ENCODE measurements at regions not wholly inside any gene's neighbourhood (a gene's known extent, or its start where the extent isn't known, plus 50 kb on each side); places are given as distances from the start of the nearest gene placed in this dataset.

DNA sequence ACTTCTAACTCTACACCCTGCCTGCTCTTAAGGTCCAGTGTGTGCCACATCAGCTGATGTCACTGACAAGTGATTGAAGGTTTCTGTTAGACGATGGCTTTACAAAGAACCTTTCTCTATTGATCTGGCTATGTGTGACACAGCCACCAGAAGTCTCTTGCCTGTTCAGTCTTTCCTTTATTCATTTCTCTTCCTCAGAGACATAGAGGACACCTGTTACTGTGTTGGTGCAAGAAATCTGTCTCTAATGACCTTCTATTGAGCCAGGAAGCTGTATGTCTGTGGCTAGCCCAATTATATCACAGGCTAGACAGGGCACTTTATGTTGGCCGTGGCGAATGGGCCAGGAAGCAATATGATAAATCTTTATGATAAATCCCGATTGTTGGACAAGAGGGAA lies 173.3 kb upstream of the GAP43 start:
- no peak for DNase-seq (ENCODE audit: low read depth, low spot score)

DNA sequence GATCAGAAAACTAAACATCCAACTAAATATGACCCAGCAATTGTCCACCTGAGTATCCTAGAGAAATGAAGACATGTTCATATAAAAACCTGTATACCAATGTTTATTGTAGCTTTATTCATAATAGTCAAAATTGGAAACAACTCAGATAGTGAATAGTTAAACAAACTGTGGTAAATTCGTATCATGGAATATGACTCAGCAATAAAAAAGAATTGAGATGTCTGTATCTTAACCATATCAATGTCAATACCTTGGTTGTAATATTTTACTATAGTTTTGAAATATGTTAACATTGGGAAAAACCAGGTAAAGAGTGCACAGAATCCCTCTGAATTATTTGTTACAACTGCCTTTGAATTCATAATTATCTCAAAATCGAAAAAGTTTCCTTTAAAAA lies 159.3 kb upstream of the GAP43 start:
- DNase-seq (ENCODE audit: low read depth, low spot score) = no peak

DNA sequence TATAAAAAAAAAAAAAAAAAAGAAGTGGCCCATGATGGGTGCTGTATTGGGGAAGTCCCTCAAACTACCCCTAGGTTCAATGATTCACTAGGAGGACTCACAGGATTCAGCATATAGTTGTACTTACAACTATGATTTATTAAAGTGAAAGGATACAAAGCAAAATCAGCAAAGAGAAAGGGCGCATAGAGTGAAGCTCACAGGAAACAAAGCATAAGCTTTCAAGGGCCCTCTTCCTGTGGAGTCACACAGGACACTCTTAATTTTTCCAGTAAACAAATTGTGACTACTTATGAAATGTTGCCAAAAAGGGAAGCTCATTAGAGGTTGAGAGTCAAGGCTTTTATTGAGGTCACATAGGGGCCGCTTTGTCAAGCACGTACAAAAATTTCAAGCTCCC lies 153.7 kb upstream of the GAP43 start:
- no peak for DNase-seq (ENCODE audit: low read depth, low spot score)

DNA sequence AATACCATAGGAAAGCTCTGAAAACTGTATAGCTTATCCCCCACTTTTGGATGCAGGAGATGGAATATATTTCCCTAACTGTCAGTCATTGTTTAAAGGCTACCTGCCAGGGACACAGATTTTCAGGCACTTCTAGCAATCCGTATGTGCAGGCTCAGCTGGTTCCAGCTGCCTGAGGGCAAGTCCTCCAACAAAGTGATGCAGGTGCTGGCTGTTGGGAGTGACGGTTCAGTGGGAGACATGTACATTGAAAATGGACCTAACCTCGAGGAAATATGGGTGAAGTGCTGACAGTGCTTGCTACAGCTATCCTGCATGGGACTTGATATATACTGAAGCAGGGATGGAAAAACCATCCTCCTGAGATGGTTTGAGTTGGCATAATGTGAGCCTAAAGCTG lies 153.1 kb upstream of the GAP43 start:
- DNase-seq (ENCODE audit: low read depth, low spot score) = no peak

DNA sequence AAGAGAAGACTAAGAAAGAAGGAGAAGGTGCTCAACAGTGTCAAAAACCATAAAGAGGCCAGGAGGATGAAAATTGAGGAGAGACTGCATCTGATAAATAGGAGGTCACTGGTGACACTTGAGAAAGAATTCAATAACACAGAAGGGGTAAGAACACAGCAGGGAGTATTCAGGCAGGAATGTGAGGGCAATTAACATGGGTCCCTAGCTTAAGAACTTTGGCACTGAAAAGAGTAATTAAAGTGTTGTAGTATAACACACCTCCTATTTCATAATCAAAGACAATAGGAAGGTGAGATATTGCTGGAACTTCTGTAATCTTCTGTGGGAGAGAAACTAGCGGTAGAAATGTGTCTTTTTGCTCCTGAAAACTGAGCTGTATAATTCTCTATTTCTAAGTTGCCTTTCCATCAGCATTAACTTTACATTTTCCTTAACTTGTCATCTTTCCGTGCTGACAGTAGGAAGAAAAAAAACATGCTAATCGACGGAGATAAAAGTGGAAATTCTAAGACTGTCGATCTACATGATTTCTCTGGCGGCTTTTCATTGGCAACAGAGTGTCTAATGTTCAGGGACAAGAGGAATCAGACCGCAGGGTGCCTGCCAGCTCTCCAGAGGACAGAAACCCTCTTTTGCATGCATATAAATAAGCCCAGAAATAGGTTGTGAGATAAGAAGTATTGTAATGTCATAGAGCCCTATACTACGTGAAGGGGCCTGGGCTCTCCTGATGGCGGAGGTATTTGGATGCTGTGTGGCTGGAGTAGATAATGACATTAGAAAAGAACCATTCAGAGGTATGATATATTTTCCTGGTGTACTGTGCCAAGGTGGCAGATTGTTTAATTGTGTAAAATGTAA lies 147.9 kb upstream of the GAP43 start:
- peak; percentile 7 for DNase-seq (ENCODE audit: low read depth, low spot score)

DNA sequence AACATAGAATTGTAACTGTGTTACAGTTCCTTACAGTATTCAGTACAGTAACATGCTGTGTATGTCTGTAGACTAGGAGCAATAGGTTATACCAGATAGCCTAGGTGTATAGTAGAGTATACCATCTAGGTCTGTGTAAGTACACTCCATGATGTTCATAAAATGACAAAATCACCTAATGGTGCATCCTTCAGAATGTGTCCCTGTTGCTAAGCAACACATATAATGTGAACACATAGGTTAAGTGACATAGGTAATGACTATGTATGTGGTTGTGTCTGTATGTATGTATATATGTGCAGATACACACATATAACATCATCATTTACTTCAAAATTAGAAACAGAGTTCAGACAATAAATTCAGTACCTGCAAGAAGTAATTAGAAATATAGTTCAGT lies 146.8 kb upstream of the GAP43 start:
- DNase-seq (ENCODE audit: low read depth, low spot score) = no peak

DNA sequence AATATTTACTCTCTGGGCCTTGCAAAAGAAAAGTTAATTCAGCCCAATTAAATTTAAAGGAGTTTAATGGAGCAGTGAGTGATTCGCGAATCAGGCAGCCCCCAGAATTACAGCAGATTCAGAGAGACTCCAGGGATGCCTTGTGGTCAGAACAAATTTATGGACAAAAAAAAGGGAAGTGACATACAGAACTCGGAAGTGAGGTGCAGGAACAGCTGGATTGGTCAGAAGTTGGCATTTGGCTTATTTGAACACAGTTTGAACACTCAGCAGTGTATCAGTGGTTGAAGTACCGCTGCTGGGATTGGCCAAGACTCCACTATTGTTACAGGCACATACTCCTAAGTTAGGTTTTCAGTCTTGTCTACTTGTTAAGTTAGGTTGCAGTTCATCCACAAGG lies 145.0 kb upstream of the GAP43 start:
- no peak for DNase-seq (ENCODE audit: low read depth, low spot score)

DNA sequence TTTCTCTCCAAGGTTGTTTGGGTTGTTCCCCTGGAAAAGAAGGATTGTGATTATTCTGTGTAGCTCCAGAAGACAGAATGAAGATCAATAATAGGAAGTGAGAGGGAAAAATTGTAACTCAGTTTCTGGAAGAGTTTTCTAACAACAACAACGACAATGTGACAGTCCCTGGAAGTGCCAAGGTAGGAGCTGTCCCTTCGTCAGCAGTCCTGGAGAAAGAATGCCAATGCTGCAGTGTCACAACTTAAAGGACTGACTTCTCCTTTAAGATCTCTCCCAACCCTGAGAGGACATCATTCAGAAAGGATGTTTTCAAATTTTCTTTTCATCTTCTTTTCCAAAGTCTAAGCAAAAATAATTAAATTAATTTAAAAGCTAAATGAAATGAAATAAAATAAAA lies 136.4 kb upstream of the GAP43 start:
- no peak for DNase-seq (ENCODE audit: low read depth, low spot score)

DNA sequence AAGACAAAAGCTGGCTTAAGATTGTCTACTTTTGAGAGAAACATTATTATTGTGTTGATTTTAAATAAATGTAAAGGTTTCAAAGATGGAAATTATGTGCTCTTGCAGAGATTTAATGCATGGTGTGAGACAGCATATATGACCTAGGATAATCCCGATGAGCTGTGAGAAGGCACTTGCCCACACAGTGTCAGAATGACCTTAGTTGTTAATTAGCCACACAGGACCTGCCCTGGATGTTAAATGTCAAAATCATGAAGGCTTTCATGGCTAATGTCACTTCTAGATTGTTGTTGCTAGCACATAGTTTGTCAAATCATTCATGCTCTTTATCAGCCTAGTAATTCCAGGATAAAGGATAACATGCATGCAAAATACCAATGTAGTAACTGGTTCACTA lies 135.3 kb upstream of the GAP43 start:
- DNase-seq (ENCODE audit: low read depth, low spot score) = no peak

DNA sequence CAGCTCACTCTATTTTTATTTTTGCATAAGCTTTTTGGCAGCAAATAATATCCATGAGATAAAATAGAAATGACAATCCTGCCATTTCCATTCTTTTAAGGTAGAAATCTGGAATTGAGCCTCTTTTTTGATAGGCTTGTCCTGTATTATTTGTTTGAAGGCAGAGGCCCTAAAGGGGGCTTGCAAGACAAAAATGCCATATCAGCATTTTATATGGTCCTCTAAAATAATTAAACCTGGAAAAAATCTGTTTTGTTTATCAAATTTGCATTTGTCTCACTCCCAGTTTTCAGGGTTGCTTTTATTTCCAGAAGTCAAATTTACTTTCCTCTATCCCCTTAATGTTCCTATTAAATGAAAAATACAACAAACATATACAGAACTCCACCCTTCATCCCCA lies 134.9 kb upstream of the GAP43 start:
- no peak for DNase-seq (ENCODE audit: low read depth, low spot score)

DNA sequence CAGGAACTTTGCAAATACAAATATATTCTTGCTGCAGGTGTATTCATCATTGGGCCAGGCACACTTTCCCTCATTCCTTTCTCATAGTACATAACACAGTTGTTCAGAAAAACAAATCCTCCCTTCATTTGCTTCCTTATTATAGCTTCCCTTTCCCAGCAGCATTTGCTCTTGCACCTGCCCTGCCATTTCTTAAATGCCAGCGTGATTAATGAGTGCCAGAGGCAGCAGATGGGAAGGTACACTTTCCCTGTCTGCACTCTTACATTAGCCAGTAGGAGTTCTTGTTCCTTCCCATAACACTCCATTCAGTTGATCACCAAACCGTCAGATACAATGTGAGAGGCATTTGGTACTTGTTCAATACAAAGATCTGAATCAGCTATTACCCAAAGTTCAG lies 128.5 kb upstream of the GAP43 start:
- DNase-seq (ENCODE audit: low read depth, low spot score) = no peak

DNA sequence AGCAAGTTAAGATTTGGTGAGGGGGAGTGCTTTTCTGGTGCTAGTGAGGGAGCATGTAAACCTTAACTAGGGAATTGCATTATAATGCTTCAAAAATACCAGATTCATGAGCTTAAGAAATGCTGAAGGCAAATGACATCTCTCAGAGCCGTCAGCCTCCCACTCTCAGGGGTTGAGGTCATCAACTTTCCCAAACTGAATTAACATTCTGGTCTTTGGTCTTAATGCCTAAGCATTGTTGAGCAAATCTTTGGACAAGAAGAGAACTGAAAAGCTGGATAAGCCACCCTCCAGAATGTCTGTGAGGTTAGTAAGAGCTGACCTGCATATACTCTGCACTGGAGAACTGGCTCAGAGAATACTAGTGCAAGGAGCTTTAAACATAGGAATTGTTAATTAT lies 124.9 kb upstream of the GAP43 start:
- no peak for DNase-seq (ENCODE audit: low read depth, low spot score)

DNA sequence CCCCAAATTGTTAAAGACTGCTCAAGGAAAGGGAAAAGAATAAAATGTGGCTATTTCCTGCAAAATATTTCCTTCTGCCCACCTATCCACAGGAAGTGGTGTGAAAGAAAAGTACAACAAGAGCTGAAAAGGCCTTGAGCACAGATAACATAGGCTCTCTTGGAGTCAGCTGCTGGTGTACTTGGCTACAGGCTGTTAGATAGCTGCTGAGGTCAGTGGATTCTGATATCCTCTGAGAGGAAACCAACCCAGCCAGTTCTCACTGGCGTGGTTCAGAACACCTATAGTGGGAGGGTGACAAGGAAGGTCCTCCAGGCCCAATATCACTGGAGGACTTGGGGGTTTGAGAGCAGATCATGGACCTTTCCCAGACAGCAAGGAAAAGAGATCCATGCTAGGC lies 124.4 kb upstream of the GAP43 start:
- no peak for DNase-seq (ENCODE audit: low read depth, low spot score)

DNA sequence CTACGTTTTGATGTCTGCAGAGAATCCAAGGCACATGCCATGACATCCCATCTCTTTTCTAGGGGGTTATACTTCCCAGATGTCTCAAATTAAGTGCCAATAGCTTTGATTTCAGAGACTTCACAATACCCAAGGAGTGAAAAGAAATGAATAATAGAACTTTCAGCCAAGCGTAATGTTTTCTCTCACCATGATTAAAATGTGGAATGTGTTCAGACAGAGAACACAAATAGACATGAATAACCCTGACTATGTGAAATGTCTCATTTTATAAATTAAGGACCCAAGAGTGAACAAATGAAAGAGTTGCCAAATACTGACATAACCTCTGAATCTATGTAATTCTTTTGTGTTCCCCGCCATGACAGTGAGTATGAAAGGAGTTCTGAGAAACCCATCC lies 123.6 kb upstream of the GAP43 start:
- no peak for DNase-seq (ENCODE audit: low read depth, low spot score)

DNA sequence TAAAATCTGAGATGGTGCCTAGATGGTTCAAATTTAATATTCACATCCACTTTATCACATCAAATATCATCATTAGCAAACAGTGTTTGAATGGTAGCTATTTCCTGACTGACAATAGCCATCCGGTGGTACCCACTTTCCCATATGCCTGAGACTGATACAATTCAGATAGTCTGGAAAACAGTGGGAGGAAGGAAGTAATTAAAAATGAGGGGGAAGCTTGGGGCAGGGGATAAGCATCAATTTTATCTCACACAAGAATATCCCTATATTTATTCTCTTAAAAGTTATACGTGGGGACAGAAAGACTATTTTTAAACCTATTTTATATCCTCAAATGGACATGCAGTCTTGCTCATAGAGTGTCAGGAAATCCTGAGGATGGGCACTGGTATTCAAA lies 122.5 kb upstream of the GAP43 start:
- no peak for DNase-seq (ENCODE audit: low read depth, low spot score)

DNA sequence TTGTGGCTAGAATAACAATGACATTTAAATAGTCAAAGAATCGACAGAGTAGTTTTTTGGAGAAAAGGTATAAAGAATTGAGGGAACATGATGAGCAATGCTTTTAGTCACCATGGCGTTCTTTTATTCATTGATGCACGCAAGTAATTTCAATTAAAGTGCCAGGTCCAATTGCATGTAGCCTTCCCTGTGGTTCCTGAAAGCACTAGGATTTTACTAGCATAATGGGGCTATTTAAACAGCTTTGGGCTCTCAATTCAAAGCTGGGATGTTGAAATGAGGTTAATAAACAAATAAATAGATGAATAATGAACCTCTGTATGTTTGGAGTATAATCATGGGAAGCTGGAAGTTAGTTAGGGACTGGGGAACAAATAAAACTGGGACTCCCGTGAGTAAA lies 121.2 kb upstream of the GAP43 start:
- DNase-seq (ENCODE audit: low read depth, low spot score) = no peak

DNA sequence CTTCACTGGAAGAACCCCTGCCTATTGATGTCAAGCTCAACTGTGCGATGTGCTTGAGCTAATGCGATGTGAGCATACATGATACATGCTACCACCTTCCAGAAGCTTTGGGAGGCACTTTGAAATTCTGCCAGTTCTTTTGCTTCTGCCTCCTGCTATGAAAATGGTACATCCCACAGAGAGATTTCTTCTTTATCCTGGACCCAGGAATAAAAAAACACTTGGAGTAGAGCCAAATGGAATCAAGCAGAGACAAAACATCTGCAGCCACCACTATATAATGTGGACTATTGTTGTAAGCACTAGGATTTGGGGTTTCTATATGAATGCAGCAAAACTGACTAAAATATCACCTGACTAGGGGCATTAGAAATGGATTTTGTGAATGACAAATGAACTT lies 119.9 kb upstream of the GAP43 start:
- no peak for DNase-seq (ENCODE audit: low read depth, low spot score)

DNA sequence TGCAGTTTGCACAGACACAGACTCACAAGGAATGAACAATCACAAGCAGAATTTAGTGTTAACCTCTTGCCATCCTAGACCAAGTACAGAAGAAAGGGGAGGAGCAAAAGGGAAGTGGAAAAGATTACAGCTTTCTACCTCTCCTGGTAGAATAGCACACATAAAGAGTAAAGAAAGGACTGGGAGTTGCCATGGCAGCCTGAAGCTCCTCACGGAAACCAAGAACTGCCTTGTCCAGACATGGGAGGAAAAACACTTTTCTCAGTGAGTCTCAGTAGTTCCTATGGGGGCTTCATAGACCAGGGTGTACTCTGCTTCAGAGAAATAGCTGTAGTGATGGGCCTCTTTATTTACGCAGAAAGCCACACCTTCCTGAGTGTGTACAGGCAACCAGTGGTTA lies 114.7 kb upstream of the GAP43 start:
- no peak for DNase-seq (ENCODE audit: low read depth, low spot score)

DNA sequence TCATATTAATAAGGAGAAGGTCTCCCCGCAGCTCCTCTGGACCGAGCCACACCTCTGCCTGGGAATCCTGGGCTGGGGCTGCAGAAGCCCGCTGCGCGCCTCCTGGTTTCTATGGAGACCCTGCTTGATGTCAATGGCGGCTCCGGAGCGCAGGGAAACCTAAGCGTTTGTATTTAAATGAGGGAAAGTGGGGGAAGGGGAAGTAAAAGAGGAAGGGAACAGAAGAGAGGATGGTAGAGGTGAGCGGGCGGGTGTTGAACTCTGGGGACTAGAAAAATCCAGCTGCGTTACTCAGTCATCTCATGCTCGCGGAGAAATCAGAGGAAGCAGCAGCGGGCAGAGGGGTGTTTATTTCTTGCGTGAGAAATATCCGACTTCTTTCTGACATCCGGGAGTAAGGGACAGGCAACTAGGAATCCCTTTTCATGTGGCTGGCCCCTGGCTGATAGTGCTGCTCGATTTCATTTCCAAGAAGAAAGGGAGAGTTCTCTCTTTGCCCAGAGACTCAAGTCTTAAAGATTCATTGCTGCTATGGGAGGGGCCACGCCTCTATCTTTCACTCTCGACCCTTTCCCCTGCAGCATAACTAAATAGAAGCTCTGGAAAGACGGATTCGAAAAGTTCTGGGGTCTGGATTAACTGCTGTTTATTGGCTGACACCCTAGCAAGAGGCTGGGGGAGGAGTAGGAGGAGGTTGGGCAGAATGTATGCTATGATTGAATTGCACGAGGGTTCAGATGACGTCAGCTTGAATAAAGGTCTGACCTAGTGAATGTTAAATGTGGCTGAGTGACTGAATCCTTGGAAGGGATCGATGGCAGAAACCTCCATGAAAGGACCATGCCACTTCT lies 110.5 kb upstream of the GAP43 start:
- peak; percentile 69 for DNase-seq (ENCODE audit: low read depth, low spot score)

DNA sequence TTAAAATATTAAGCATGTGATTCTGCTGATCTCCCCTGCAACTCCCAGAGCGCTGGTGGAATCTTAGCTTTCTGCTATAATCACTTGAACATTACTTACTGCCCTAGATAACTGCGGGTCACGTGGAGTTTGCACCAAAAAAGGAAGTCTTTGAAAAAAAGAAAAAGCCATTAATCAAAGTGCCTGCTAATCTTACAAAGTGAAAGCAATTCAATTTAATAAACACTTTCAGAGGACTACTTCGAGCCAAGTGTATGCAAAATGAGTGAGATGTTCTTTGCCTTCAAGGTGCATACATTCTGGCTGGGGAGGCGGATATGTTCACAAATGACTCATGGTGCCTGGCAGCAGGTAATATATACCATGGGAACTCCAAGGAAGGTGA lies 109.9 kb upstream of the GAP43 start:
- no peak for DNase-seq (ENCODE audit: low read depth, low spot score)

DNA sequence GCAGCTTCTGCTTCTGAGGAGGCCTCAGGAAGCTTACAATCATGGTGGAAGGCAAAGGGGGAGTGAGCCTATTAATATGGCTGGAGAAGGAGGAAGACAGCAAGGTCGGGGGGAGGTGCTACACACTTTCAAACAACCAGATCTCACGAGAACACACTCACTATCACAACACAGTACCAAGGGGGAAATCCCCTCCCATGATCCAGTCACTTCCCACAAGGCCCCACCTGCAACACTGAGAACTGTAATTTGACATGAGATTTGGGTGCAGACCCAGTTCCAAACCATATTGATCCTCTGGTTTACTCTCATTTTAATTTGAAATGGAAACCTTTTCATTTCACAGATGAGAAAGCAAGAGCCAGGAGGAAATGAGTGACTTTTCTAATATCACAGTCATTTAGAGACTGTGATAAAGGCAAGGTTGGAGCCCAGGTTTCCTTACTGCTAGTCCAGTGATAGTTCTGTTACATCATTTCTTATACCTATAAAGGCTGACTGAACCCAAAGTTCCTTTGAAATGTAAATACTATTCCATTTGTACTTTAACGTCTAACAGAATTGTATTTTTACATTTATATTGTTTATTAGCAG lies 105.8 kb upstream of the GAP43 start:
- no peak for DNase-seq (ENCODE audit: low read depth, low spot score)

DNA sequence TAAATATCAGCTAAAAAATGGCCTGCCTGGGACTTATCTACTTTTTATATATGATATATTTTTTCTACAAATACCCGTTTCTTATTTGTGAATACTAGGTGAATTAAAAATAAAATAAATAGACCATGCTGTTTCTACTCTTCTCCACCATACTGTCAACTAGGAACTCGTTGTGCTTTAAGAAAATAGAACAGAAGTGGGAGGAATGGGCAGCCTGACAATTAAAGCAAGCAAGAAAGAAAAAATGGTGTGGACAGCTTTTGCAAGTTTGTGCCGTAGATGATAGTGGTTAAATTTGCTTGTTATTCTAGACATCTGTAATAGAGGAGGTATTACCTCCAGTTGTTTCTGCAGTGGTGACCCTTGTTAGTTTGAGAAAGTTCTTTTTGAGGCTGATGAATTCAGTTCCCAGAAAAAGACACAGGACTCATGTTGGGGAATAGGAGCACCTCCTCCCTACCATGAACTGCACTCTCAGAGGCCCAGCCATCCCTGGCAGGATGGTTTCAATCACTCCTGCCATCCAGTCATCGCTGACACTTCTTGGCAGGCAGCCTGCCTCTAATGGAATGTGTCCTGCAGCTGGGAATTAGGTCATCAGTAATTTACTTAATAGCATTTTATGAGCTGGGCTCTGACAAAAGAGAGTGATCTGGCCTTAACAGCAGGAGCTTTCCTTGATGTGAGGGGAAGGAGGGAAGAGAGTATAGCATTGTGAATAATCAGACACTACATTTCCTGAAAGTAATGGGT lies 105.0 kb upstream of the GAP43 start:
- DNase-seq (ENCODE audit: low read depth, low spot score) = peak; percentile 87
